Loucy (cell line): ENCODE measurements at regions not wholly inside any gene's neighbourhood (a gene's known extent, or its start where the extent isn't known, plus 50 kb on each side); places are given as distances from the start of the nearest gene placed in this dataset.

Experiments used
- H2AFZ ChIP-seq: fragments of 200-600 bp; sonication (generic); 2 replicates; pipeline ENCODE4 v1.6.0; 2016; ENCODE audit warnings: antibody characterized with exemption, mild to moderate bottlenecking, low read length, moderate library complexity
- H3F3A ChIP-seq: fragments of 200-600 bp; 2 replicates; pipeline ENCODE4 v1.6.0; 2016; ENCODE audit warnings: antibody characterized with exemption, low read depth, mild to moderate bottlenecking
- H3K27me3 ChIP-seq: fragments of 200-600 bp; sonication (generic); 2 replicates; pipeline ENCODE4 v1.6.1; 2014; ENCODE audit warnings: low read length, mild to moderate bottlenecking; ENCODE audit not compliant: insufficient read depth, poor library complexity, severe bottlenecking
- H3K36me3 ChIP-seq: fragments of 200-600 bp; sonication (generic); 2 replicates; pipeline ENCODE4 v1.6.1; 2016; ENCODE audit warnings: low read length; ENCODE audit not compliant: insufficient read depth
- H3K4me1 ChIP-seq: fragments of 200-600 bp; sonication (generic); 2 replicates; pipeline ENCODE4 v1.5.1; 2014; ENCODE audit warnings: low read length, mild to moderate bottlenecking; ENCODE audit not compliant: insufficient read depth, poor library complexity, severe bottlenecking
- H3K4me2 ChIP-seq: fragments of 200-600 bp; sonication (generic); 2 replicates; pipeline ENCODE4 v1.6.0; 2014; ENCODE audit warnings: antibody characterized with exemption, low read length, low read depth, mild to moderate bottlenecking; ENCODE audit not compliant: poor library complexity, severe bottlenecking
- H3K4me3 ChIP-seq: fragments of 200-600 bp; sonication (generic); 2 replicates; pipeline ENCODE4 v1.5.1; 2014; ENCODE audit warnings: low read length, mild to moderate bottlenecking, mixed read lengths; ENCODE audit not compliant: poor library complexity, severe bottlenecking
- H3K79me2 ChIP-seq: fragments of 200-600 bp; sonication (generic); 2 replicates; pipeline ENCODE4 v1.6.1; 2014; ENCODE audit warnings: low read length; ENCODE audit not compliant: insufficient read depth
- H3K9ac ChIP-seq: fragments of 200-600 bp; sonication (generic); 2 replicates; pipeline ENCODE4 v1.6.0; 2014; ENCODE audit warnings: mild to moderate bottlenecking, low read depth, low read length, moderate library complexity; ENCODE audit not compliant: poor library complexity, severe bottlenecking
- H3K9me2 ChIP-seq: fragments of 200-600 bp; sonication (generic); replicated peaks from 2 replicates; pipeline ENCODE4 v1.6.1; 2016; ENCODE audit warnings: low read depth, low read length, mixed read lengths
- H3K9me3 ChIP-seq: fragments of 200-600 bp; sonication (generic); 2 replicates; pipeline ENCODE4 v1.6.1; 2014; ENCODE audit warnings: mild to moderate bottlenecking, antibody characterized with exemption, low read length, low read depth; ENCODE audit not compliant: insufficient read depth
- H4K20me1 ChIP-seq: fragments of 200-600 bp; sonication (generic); 2 replicates; pipeline ENCODE4 v1.6.0; 2014; ENCODE audit warnings: antibody characterized with exemption, low read length, mild to moderate bottlenecking; ENCODE audit not compliant: insufficient read depth, poor library complexity, severe bottlenecking
- CTCF ChIP-seq: fragments of 200-600 bp; sonication (generic); conservative IDR thresholded peaks from 2 replicates; pipeline ENCODE4 v1.5.1; 2014; ENCODE audit warnings: mild to moderate bottlenecking, antibody characterized with exemption, low read length
- EZH2phosphoT487 ChIP-seq: fragments of 200-600 bp; IDR thresholded peaks from 2 replicates; pipeline ENCODE4 v1.6.1; 2018; ENCODE audit warnings: antibody characterized with exemption, mild to moderate bottlenecking, moderate library complexity, borderline replicate concordance

- no peak overlapping the region for H3K4me3 ChIP-seq
- H2AFZ ChIP-seq = no peak overlapping the region
- no peak for TF ChIP-seq EZH2phosphoT487
- H3K4me2 ChIP-seq = no peak overlapping the region
- H3K9ac ChIP-seq = no peak overlapping the region
- H3K4me1 ChIP-seq = no peaks in the 10 kb centered on the region
- H3K9me2 ChIP-seq = no peaks in the 10 kb centered on the region
- no peaks in the 10 kb centered on the region for H3K9me3 ChIP-seq
- H3K36me3 ChIP-seq = no peaks in the 10 kb centered on the region
- no peaks in the 10 kb centered on the region for H4K20me1 ChIP-seq
- H3F3A ChIP-seq = no peaks in the 10 kb centered on the region
- H3K79me2 ChIP-seq = no peaks in the 10 kb centered on the region
- no peaks in the 10 kb centered on the region for H3K27me3 ChIP-seq
These were observed 95.5 kb upstream of the LGSN start for GRCh38 chr6:63415286-63415685.

- H3K36me3 ChIP-seq = no peaks in the 10 kb centered on the region
- no peak overlapping the region for H2AFZ ChIP-seq
- TF ChIP-seq EZH2phosphoT487 (no peak), CTCF (no peak)
- no peaks in the 10 kb centered on the region for H3K9me2 ChIP-seq
- no peak overlapping the region for H3K4me3 ChIP-seq
- no peak overlapping the region for H3K9ac ChIP-seq
- no peaks in the 10 kb centered on the region for H3K4me1 ChIP-seq
- no peaks in the 10 kb centered on the region for H3K79me2 ChIP-seq
- no peak overlapping the region for H3K4me2 ChIP-seq
- no peaks in the 10 kb centered on the region for H3K9me3 ChIP-seq
- no peaks in the 10 kb centered on the region for H3F3A ChIP-seq
- no peaks in the 10 kb centered on the region for H3K27me3 ChIP-seq
- H4K20me1 ChIP-seq = no peaks in the 10 kb centered on the region
These were observed 99.0 kb upstream of the LGSN start for GRCh38 chr6:63418741-63419140.

GRCh38 chr6:63424636-63425035 is 104.9 kb upstream of the LGSN start:
- no peak overlapping the region for H3K4me2 ChIP-seq
- H3K4me1 ChIP-seq = no peaks in the 10 kb centered on the region
- no peaks in the 10 kb centered on the region for H3K79me2 ChIP-seq
- no peak overlapping the region for H2AFZ ChIP-seq
- no peak overlapping the region for H3K9ac ChIP-seq
- no peaks in the 10 kb centered on the region for H4K20me1 ChIP-seq
- H3K27me3 ChIP-seq = no peaks in the 10 kb centered on the region
- no peaks in the 10 kb centered on the region for H3F3A ChIP-seq
- no peaks in the 10 kb centered on the region for H3K9me3 ChIP-seq
- no peaks in the 10 kb centered on the region for H3K9me2 ChIP-seq
- no peak overlapping the region for H3K4me3 ChIP-seq
- no peaks in the 10 kb centered on the region for H3K36me3 ChIP-seq
- no peak for TF ChIP-seq CTCF
- TF ChIP-seq EZH2phosphoT487 = no peak

- no peaks in the 10 kb centered on the region for H3K9me3 ChIP-seq
These were observed 105.7 kb upstream of the LGSN start for GRCh38 chr6:63425493-63425892.

More at GRCh38 chr6:63425493-63425892, 105.7 kb upstream of the LGSN start:
- H3K9ac ChIP-seq = no peak overlapping the region
- H4K20me1 ChIP-seq = no peaks in the 10 kb centered on the region
- no peak overlapping the region for H2AFZ ChIP-seq
- no peak for TF ChIP-seq CTCF
- no peak for TF ChIP-seq EZH2phosphoT487
- no peaks in the 10 kb centered on the region for H3K9me2 ChIP-seq
- H3K79me2 ChIP-seq = no peaks in the 10 kb centered on the region
- H3F3A ChIP-seq = no peaks in the 10 kb centered on the region
- no peaks in the 10 kb centered on the region for H3K27me3 ChIP-seq
- H3K4me2 ChIP-seq = no peak overlapping the region
- H3K36me3 ChIP-seq = no peaks in the 10 kb centered on the region
- H3K4me1 ChIP-seq = no peaks in the 10 kb centered on the region
- no peak overlapping the region for H3K4me3 ChIP-seq
